Neural progenitor cell (in vitro differentiated cells): ENCODE measurements at regions not wholly inside any gene's neighbourhood (a gene's known extent, or its start where the extent isn't known, plus 50 kb on each side); places are given as distances from the start of the nearest gene placed in this dataset.

Source experiments
- DNase-seq: peaks from one replicate; pipeline ENCODE4 v3.0.0-alpha.2; 2016; ENCODE audit warnings: low spot score
- H2AFZ ChIP-seq: fragments of 200-600 bp; sonication (generic); replicated peaks from 2 replicates; pipeline ENCODE4 v1.6.1; 2016; ENCODE audit warnings: antibody characterized with exemption
- H3F3A ChIP-seq: fragments of 200-600 bp; sonication (generic); 2 replicates; pipeline ENCODE4 v1.6.1; 2016; ENCODE audit warnings: antibody characterized with exemption, low read depth
- H3K27ac ChIP-seq: fragments of 200-600 bp; sonication (generic); 2 replicates; pipeline ENCODE4 v1.5.1; 2016; ENCODE audit warnings: mild to moderate bottlenecking
- H3K27me3 ChIP-seq: fragments of 200-600 bp; sonication (generic); 2 replicates; pipeline ENCODE4 v1.6.1; 2016; ENCODE audit warnings: mild to moderate bottlenecking, moderate library complexity
- H3K36me3 ChIP-seq: fragments of 200-600 bp; sonication (generic); 2 replicates; pipeline ENCODE4 v1.5.1; 2016
- H3K4me1 ChIP-seq: fragments of 200-600 bp; sonication (generic); 2 replicates; pipeline ENCODE4 v1.6.1; 2016; ENCODE audit warnings: mixed run types
- H3K4me2 ChIP-seq: fragments of 200-600 bp; sonication (generic); 2 replicates; pipeline ENCODE4 v1.6.1; 2016
- H3K4me3 ChIP-seq: fragments of 200-600 bp; sonication (generic); 2 replicates; pipeline ENCODE4 v1.5.1; 2016
- H3K79me2 ChIP-seq: fragments of 200-600 bp; sonication (generic); 2 replicates; pipeline ENCODE4 v1.6.1; 2016; ENCODE audit warnings: low read depth
- H3K9ac ChIP-seq: fragments of 200-600 bp; sonication (generic); 2 replicates; pipeline ENCODE4 v1.6.1; 2016
- H3K9me3 ChIP-seq: fragments of 200-600 bp; sonication (generic); 2 replicates; pipeline ENCODE4 v1.5.1; 2016; ENCODE audit warnings: low read depth
- H4K20me1 ChIP-seq: fragments of 200-600 bp; sonication (generic); 2 replicates; pipeline ENCODE4 v1.6.1; 2016; ENCODE audit warnings: low read depth
- H3K27ac Mint-ChIP-seq: 3 replicates; pipeline ENCODE4 v1.8.0; 2021; ENCODE audit warnings: mixed read lengths
- H3K27me3 Mint-ChIP-seq: 2 replicates; pipeline ENCODE4 v1.8.0; 2022; ENCODE audit warnings: low read depth, mild to moderate bottlenecking, inconsistent platforms, moderate library complexity, mixed read lengths; ENCODE audit not compliant: insufficient read depth
- H3K36me3 Mint-ChIP-seq: 3 replicates; pipeline ENCODE4 v1.8.0; 2021; ENCODE audit warnings: mixed read lengths
- H3K4me1 Mint-ChIP-seq: 3 replicates; pipeline ENCODE4 v1.8.0; 2021; ENCODE audit warnings: mixed read lengths
- H3K4me3 Mint-ChIP-seq: 3 replicates; pipeline ENCODE4 v1.8.0; 2021; ENCODE audit warnings: mild to moderate bottlenecking, moderate library complexity, mixed read lengths
- H3K9me3 Mint-ChIP-seq: 3 replicates; pipeline ENCODE4 v1.8.0; 2020; ENCODE audit warnings: mixed read lengths
- CTCF ChIP-seq: fragments of 200-600 bp; sonication (generic); IDR thresholded peaks from 2 replicates; pipeline ENCODE4 v1.5.1; 2017; ENCODE audit warnings: antibody characterized with exemption, mild to moderate bottlenecking
- EZH2 ChIP-seq: fragments of 200-600 bp; sonication (generic); IDR thresholded peaks from 2 replicates; pipeline ENCODE4 v1.6.1; 2017; ENCODE audit warnings: antibody characterized with exemption, mild to moderate bottlenecking, moderate library complexity
- EZH2phosphoT487 ChIP-seq: fragments of 200-600 bp; sonication (generic); IDR thresholded peaks from 2 replicates; pipeline ENCODE4 v1.6.1; 2017; ENCODE audit warnings: antibody characterized with exemption

DNA sequence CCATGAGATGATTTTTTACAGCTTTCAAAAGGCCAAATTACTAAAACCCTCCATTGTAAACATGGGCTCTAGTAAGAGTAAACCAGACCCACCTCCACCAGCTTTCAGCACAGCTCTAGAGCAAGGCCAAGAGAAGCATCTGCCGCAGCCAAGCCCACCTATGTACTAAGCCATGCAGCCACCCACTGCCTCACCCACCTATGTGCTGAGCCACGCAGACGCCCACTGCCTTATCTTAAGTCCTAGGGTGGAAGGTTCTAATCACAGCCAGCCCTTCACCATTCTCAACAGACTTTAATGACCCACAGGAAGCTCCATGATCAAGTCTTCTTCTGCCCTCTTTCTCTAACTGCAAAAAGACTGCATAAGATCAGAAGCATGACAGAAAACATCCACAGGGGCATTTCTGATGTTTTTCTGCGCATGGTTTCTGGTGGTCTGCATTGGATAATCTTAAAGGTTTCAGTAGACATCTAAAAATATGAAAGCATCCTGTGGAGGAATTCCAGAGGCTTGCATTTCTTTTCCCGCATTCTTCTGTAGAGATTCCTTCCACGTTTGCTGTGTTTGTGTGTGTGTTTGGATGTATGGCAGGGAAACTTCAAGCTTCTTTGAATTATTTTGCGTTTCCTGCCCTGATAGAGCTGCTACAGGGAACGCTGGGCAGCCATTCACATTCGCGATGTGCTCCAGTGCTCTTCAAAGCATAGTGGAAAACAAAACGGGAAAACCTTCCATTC lies 286.1 kb upstream of the KLF6 start:
- Histone ChIP-seq H3K36me3 (no peaks in the 10 kb centered on the region), H4K20me1 (no peaks in the 10 kb centered on the region), H3K27ac (no peak overlapping the region), H3K4me3 (no peak overlapping the region), H3K4me1 (no peaks in the 10 kb centered on the region), H3K9me3 (no peaks in the 10 kb centered on the region), H3K9ac (no peak overlapping the region), H3K4me2 (no peak overlapping the region), H3F3A (no peaks in the 10 kb centered on the region), H3K79me2 (no peaks in the 10 kb centered on the region), H3K27me3 (no peaks in the 10 kb centered on the region), H2AFZ (no peak overlapping the region)
- Mint-ChIP-seq H3K4me1 (peaks cover 2% of the 10 kb centered on the region), H3K4me3 (no peak overlapping the region), H3K9me3 (peaks cover 3% of the 10 kb centered on the region), H3K27me3 (no peaks in the 10 kb centered on the region), H3K27ac (no peak overlapping the region), H3K36me3 (no peaks in the 10 kb centered on the region)
- TF ChIP-seq CTCF (no peak), EZH2 (no peak), EZH2phosphoT487 (no peak)
- no peak for DNase-seq

- H3K4me2 ChIP-seq = no peak overlapping the region
- H3F3A ChIP-seq = no peaks in the 10 kb centered on the region
- H2AFZ ChIP-seq = no peak overlapping the region
- no peaks in the 10 kb centered on the region for H3K36me3 ChIP-seq
- H4K20me1 ChIP-seq = no peaks in the 10 kb centered on the region
- Mint-ChIP-seq H3K36me3 (no peaks in the 10 kb centered on the region), H3K27ac (no peak overlapping the region), H3K4me1 (peaks cover 2% of the 10 kb centered on the region), H3K9me3 (peaks cover 4% of the 10 kb centered on the region), H3K4me3 (no peak overlapping the region), H3K27me3 (no peaks in the 10 kb centered on the region)
- H3K27ac ChIP-seq = no peak overlapping the region
- no peaks in the 10 kb centered on the region for H3K4me1 ChIP-seq
- H3K27me3 ChIP-seq = no peaks in the 10 kb centered on the region
- H3K9ac ChIP-seq = no peak overlapping the region
- no peaks in the 10 kb centered on the region for H3K79me2 ChIP-seq
- TF ChIP-seq EZH2phosphoT487 (no peak), EZH2 (no peak), CTCF (no peak)
- no peaks in the 10 kb centered on the region for H3K9me3 ChIP-seq
- no peak for DNase-seq
- no peak overlapping the region for H3K4me3 ChIP-seq
These were observed 285.2 kb upstream of the KLF6 start for GRCh38 chr10:4070184-4070583.

- Histone ChIP-seq H3F3A (no peaks in the 10 kb centered on the region), H3K4me1 (no peaks in the 10 kb centered on the region), H3K4me2 (no peak overlapping the region), H3K27me3 (no peaks in the 10 kb centered on the region), H3K9me3 (no peaks in the 10 kb centered on the region), H3K36me3 (no peaks in the 10 kb centered on the region), H3K9ac (no peak overlapping the region), H4K20me1 (no peaks in the 10 kb centered on the region), H2AFZ (no peak overlapping the region), H3K27ac (no peak overlapping the region), H3K79me2 (no peaks in the 10 kb centered on the region), H3K4me3 (no peak overlapping the region)
- no peak overlapping the region for H3K27ac Mint-ChIP-seq
- H3K4me3 Mint-ChIP-seq = no peak overlapping the region
- H3K27me3 Mint-ChIP-seq = no peaks in the 10 kb centered on the region
- peaks cover 4% of the 10 kb centered on the region for H3K9me3 Mint-ChIP-seq
- no peak for DNase-seq
- H3K4me1 Mint-ChIP-seq = peaks cover 2% of the 10 kb centered on the region
- H3K36me3 Mint-ChIP-seq = no peaks in the 10 kb centered on the region
- TF ChIP-seq EZH2phosphoT487 (no peak), CTCF (no peak), EZH2 (no peak)
These were observed 284.5 kb upstream of the KLF6 start for GRCh38 chr10:4069491-4069890.
